Chondrocyte (in vitro differentiated cells): ENCODE measurements at regions not wholly inside any gene's neighbourhood (a gene's known extent, or its start where the extent isn't known, plus 50 kb on each side); places are given as distances from the start of the nearest gene placed in this dataset.

Experiments
- DNase-seq: peaks from one replicate; pipeline ENCODE4 v3.0.0; 2021; ENCODE audit warnings: mixed read lengths, low spot score
- H3K27ac Mint-ChIP-seq: one replicate; pipeline ENCODE4 v1.8.0; 2021; ENCODE audit warnings: mild to moderate bottlenecking, moderate library complexity, mixed read lengths; ENCODE audit not compliant: unreplicated experiment
- H3K27me3 Mint-ChIP-seq: 2 replicates; pipeline ENCODE4 v1.8.0; 2021; ENCODE audit warnings: low read depth, mixed read lengths
- H3K36me3 Mint-ChIP-seq: 2 replicates; pipeline ENCODE4 v1.8.0; 2021; ENCODE audit warnings: low read depth, mixed read lengths
- H3K4me1 Mint-ChIP-seq: 2 replicates; pipeline ENCODE4 v1.8.0; 2021; ENCODE audit warnings: low read depth, mild to moderate bottlenecking, mixed read lengths
- H3K4me3 Mint-ChIP-seq: one replicate; pipeline ENCODE4 v1.8.0; 2021; ENCODE audit warnings: mild to moderate bottlenecking, moderate library complexity, mixed read lengths; ENCODE audit not compliant: unreplicated experiment
- H3K9me3 Mint-ChIP-seq: 2 replicates; pipeline ENCODE4 v1.8.0; 2021; ENCODE audit warnings: low read depth, mixed read lengths
- CTCF ChIP-seq: fragments of 200-600 bp; sonication (generic); IDR thresholded peaks from 2 replicates; pipeline ENCODE4 v1.5.0; 2021; ENCODE audit warnings: antibody characterized with exemption, mild to moderate bottlenecking, moderate library complexity

- peak overlapping the region; percentile 8 for H3K4me3 Mint-ChIP-seq
- no peaks in the 10 kb centered on the region for H3K9me3 Mint-ChIP-seq
- TF ChIP-seq CTCF: no peak
- H3K4me1 Mint-ChIP-seq: peaks cover 82% of the 10 kb centered on the region
- DNase-seq: no peak
- no peaks in the 10 kb centered on the region for H3K27me3 Mint-ChIP-seq
- no peaks in the 10 kb centered on the region for H3K36me3 Mint-ChIP-seq
- H3K27ac Mint-ChIP-seq: peak overlapping the region; percentile 93
Measured at GRCh38 chr6:157761331-157761921, 61.6 kb upstream of the SNX9 start.

- Mint-ChIP-seq H3K36me3 (no peaks in the 10 kb centered on the region), H3K4me3 (no peak overlapping the region), H3K4me1 (peaks cover 78% of the 10 kb centered on the region), H3K9me3 (no peaks in the 10 kb centered on the region), H3K27ac (peak overlapping the region; percentile 93), H3K27me3 (no peaks in the 10 kb centered on the region)
- no peak for DNase-seq
- no peak for TF ChIP-seq CTCF
Measured at GRCh38 chr6:157761926-157762325, 61.1 kb upstream of the SNX9 start.

- no peak overlapping the region for H3K4me3 Mint-ChIP-seq
- no peaks in the 10 kb centered on the region for H3K36me3 Mint-ChIP-seq
- H3K27me3 Mint-ChIP-seq: no peaks in the 10 kb centered on the region
- H3K9me3 Mint-ChIP-seq: no peaks in the 10 kb centered on the region
- peaks cover 74% of the 10 kb centered on the region for H3K4me1 Mint-ChIP-seq
- peak; percentile 54 for TF ChIP-seq CTCF
- no peak for DNase-seq
- H3K27ac Mint-ChIP-seq: peak overlapping the region; percentile 94
Measured at GRCh38 chr6:157762636-157763035, 60.4 kb upstream of the SNX9 start.

GRCh38 chr6:157763129-157763903 is 59.7 kb upstream of the SNX9 start:
- H3K4me1 Mint-ChIP-seq: peaks cover 74% of the 10 kb centered on the region

GRCh38 chr6:157763904-157764177 is 59.2 kb upstream of the SNX9 start:
- no peaks in the 10 kb centered on the region for H3K36me3 Mint-ChIP-seq
- H3K4me1 Mint-ChIP-seq: peaks cover 70% of the 10 kb centered on the region
- no peak for DNase-seq
- H3K9me3 Mint-ChIP-seq: no peaks in the 10 kb centered on the region
- TF ChIP-seq CTCF: no peak
- peak overlapping the region; percentile 94 for H3K27ac Mint-ChIP-seq
- H3K27me3 Mint-ChIP-seq: no peaks in the 10 kb centered on the region
- no peak overlapping the region for H3K4me3 Mint-ChIP-seq

More at GRCh38 chr6:157763129-157763903, 59.7 kb upstream of the SNX9 start:
- H3K4me3 Mint-ChIP-seq: no peak overlapping the region
- DNase-seq: no peak
- TF ChIP-seq CTCF: no peak
- peak overlapping the region; percentile 94 for H3K27ac Mint-ChIP-seq
- no peaks in the 10 kb centered on the region for H3K27me3 Mint-ChIP-seq
- H3K36me3 Mint-ChIP-seq: no peaks in the 10 kb centered on the region
- H3K9me3 Mint-ChIP-seq: no peaks in the 10 kb centered on the region
